ENCODE measurements at regions not wholly inside any gene's neighbourhood (a gene's known extent, or its start where the extent isn't known, plus 50 kb on each side); places are given as distances from the start of the nearest gene placed in this dataset.

DNA sequence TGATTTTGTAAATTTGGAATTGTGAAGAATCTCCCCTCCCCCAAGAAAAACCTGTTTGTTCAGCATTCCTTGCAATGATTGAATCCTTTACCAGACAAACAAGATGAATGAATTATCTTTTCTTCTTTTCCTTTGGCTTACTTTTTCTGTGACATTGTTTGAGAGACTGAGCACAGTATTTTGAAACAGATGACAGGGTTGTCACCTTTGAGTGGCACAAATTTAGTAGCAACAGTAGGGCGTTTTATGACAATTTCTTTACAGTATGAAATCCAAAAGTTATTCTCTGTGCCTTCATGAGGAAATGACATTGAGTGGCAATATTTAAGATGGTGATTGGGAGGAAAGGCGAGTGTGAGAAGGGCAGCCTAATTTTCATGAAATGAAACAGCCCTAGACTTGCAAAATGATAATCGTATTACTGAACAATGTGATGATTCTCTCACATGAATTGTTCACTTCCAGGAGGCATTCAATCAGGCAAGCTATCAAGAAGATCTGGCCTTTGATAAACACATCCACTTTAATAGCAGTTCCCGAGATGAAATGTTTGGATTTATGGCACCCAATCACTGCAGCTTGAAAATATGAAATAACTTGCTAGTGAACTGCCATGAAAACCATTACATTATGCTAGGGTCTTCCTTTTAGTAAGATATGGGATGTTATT is 68.6 kb upstream of the SCEL start:
- no peak for TF ChIP-seq EZH2 (IDR thresholded peaks at IDR 0.05)
- TF ChIP-seq EZH2phosphoT487 (IDR thresholded peaks at IDR 0.05), result no peak
- TF ChIP-seq, protein P1, sequence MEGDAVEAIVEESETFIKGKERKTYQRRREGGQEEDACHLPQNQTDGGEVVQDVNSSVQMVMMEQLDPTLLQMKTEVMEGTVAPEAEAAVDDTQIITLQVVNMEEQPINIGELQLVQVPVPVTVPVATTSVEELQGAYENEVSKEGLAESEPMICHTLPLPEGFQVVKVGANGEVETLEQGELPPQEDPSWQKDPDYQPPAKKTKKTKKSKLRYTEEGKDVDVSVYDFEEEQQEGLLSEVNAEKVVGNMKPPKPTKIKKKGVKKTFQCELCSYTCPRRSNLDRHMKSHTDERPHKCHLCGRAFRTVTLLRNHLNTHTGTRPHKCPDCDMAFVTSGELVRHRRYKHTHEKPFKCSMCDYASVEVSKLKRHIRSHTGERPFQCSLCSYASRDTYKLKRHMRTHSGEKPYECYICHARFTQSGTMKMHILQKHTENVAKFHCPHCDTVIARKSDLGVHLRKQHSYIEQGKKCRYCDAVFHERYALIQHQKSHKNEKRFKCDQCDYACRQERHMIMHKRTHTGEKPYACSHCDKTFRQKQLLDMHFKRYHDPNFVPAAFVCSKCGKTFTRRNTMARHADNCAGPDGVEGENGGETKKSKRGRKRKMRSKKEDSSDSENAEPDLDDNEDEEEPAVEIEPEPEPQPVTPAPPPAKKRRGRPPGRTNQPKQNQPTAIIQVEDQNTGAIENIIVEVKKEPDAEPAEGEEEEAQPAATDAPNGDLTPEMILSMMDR (IDR thresholded peaks at IDR 0.05), result no peak
- no peaks in the 10 kb centered on the region for H3K4me1 Mint-ChIP-seq
- no peaks in the 10 kb centered on the region for H4K20me1 ChIP-seq (ENCODE audit: low read depth)
- H3K27ac Mint-ChIP-seq, result no peak overlapping the region
- no peaks in the 10 kb centered on the region for H3K9me3 ChIP-seq (ENCODE audit: low read depth)
- H3K4me1 ChIP-seq, result no peaks in the 10 kb centered on the region
- H2AFZ ChIP-seq (replicated peaks), result no peak overlapping the region
- no peaks in the 10 kb centered on the region for H3K36me3 Mint-ChIP-seq
- no peaks in the 10 kb centered on the region for H3K27me3 ChIP-seq
- DNase-seq (ENCODE audit: low spot score), result no peak
- no peak overlapping the region for H3K4me3 Mint-ChIP-seq
- no peaks in the 10 kb centered on the region for H3K79me2 ChIP-seq (ENCODE audit: low read depth)
- H3K27ac ChIP-seq, result no peak overlapping the region
- no peak overlapping the region for H3K4me3 ChIP-seq
- H3F3A ChIP-seq (ENCODE audit: low read depth), result no peaks in the 10 kb centered on the region
- H3K27me3 Mint-ChIP-seq (ENCODE audit: insufficient read depth, low read depth), result peaks cover 2% of the 10 kb centered on the region
- H3K36me3 ChIP-seq, result no peaks in the 10 kb centered on the region
- H3K4me2 ChIP-seq, result no peak overlapping the region
- no peaks in the 10 kb centered on the region for H3K9me3 Mint-ChIP-seq
- H3K9ac ChIP-seq, result no peak overlapping the region

DNA sequence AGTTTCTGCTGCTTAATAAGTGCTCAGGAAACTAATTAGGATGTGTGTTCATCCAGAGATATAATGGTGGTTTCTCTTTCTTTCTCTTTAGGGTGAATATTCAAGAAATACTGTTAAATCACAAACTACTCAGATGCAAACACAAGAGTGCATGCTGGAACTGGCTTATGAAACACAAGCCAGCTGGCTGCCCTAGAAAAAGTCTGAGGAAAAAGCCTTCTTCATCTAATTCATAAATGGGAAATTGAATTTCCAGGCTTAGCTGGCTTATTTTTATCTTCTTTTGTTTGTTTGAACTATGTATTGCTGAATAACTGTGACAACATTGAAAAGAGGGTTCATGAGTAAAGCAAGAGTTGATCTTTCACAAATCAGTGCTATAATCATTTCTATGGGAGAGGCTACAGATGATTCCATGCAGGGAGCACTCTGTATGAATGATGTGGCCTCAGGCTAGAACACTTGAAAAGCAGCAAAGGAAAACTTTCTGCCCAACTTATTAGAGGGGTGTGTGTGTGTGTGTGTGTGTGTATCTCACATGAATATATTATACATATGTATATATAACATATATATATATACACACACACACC is 69.8 kb upstream of the SCEL start:
- H3F3A ChIP-seq (ENCODE audit: low read depth), result no peaks in the 10 kb centered on the region
- H3K4me3 ChIP-seq, result no peak overlapping the region
- H3K4me1 Mint-ChIP-seq, result no peaks in the 10 kb centered on the region
- H4K20me1 ChIP-seq (ENCODE audit: low read depth), result no peaks in the 10 kb centered on the region
- H3K27me3 Mint-ChIP-seq (ENCODE audit: insufficient read depth, low read depth), result peaks cover 2% of the 10 kb centered on the region
- no peaks in the 10 kb centered on the region for H3K27me3 ChIP-seq
- no peaks in the 10 kb centered on the region for H3K9me3 Mint-ChIP-seq
- no peak overlapping the region for H3K27ac ChIP-seq
- TF ChIP-seq EZH2phosphoT487 (IDR thresholded peaks at IDR 0.05), result no peak
- TF ChIP-seq, protein P1 (IDR thresholded peaks at IDR 0.05), result no peak
- TF ChIP-seq EZH2 (IDR thresholded peaks at IDR 0.05), result no peak
- H3K36me3 Mint-ChIP-seq, result no peaks in the 10 kb centered on the region
- H3K4me2 ChIP-seq, result no peak overlapping the region
- H3K27ac Mint-ChIP-seq, result no peak overlapping the region
- DNase-seq (ENCODE audit: low spot score), result no peak
- no peak overlapping the region for H3K9ac ChIP-seq
- no peaks in the 10 kb centered on the region for H3K9me3 ChIP-seq (ENCODE audit: low read depth)
- no peak overlapping the region for H2AFZ ChIP-seq (replicated peaks)
- H3K79me2 ChIP-seq (ENCODE audit: low read depth), result no peaks in the 10 kb centered on the region
- peaks cover under 1% of the 10 kb centered on the region for H3K4me1 ChIP-seq
- no peak overlapping the region for H3K4me3 Mint-ChIP-seq
- no peaks in the 10 kb centered on the region for H3K36me3 ChIP-seq

DNA sequence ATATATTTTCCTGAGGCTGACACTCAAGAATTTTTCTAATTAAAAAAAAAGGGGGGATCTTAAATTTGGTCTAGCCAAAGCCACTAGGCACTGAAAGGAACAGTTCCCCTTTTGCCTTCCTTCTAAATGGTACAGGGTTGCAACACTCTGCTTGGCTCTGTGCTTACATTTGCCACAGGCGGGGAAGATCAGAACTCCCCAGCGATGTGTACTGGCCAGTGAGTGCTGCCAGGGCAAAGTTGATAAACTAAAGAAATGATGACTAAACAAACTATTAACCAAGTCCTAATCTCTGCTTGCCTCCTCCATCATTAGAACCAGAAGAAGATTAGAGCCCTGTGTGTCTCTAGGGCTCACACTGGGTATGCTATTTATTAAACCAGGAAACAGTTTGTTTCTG is 75.3 kb upstream of the SCEL start:
- no peaks in the 10 kb centered on the region for H3K9me3 Mint-ChIP-seq
- no peak overlapping the region for H3K4me3 Mint-ChIP-seq
- H3K4me1 ChIP-seq, result peaks cover 15% of the 10 kb centered on the region
- no peaks in the 10 kb centered on the region for H3K27me3 ChIP-seq
- no peaks in the 10 kb centered on the region for H3K36me3 ChIP-seq
- peak overlapping the region; percentile 45 for H3K4me2 ChIP-seq
- no peak for DNase-seq (ENCODE audit: low spot score)
- no peaks in the 10 kb centered on the region for H4K20me1 ChIP-seq (ENCODE audit: low read depth)
- H3F3A ChIP-seq (ENCODE audit: low read depth), result no peaks in the 10 kb centered on the region
- H3K36me3 Mint-ChIP-seq, result no peaks in the 10 kb centered on the region
- no peak overlapping the region for H3K9ac ChIP-seq
- no peaks in the 10 kb centered on the region for H3K9me3 ChIP-seq (ENCODE audit: low read depth)
- no peak overlapping the region for H3K27ac ChIP-seq
- no peaks in the 10 kb centered on the region for H3K27me3 Mint-ChIP-seq (ENCODE audit: insufficient read depth, low read depth)
- H3K27ac Mint-ChIP-seq, result no peak overlapping the region
- H3K4me1 Mint-ChIP-seq, result peaks cover 19% of the 10 kb centered on the region
- H3K4me3 ChIP-seq, result no peak overlapping the region
- no peaks in the 10 kb centered on the region for H3K79me2 ChIP-seq (ENCODE audit: low read depth)
- no peak overlapping the region for H2AFZ ChIP-seq (replicated peaks)
- TF ChIP-seq EZH2 (IDR thresholded peaks at IDR 0.05) (no peak), EZH2phosphoT487 (IDR thresholded peaks at IDR 0.05) (no peak)
- TF ChIP-seq, protein P1 (IDR thresholded peaks at IDR 0.05), result no peak
